Breast epithelium (tissue), 4 donors: ENCODE measurements at regions not wholly inside any gene's neighbourhood (a gene's known extent, or its start where the extent isn't known, plus 50 kb on each side); places are given as distances from the start of the nearest gene placed in this dataset.

ENCODE experiments used
- DNase-seq, 2 donors: peaks; one replicate each; pipeline ENCODE4 v3.0.0-alpha.2; 2019; ENCODE audit warnings: low spot score in 2 of 2
- H3K27ac ChIP-seq, 2 donors: fragments of 200-600 bp; sonication (generic) in 1 of 2; one replicate each; pipeline ENCODE4 v1.5.1; 2016 to 2019; ENCODE audit warnings: mild to moderate bottlenecking in 1 of 2
- H3K27me3 ChIP-seq, 2 donors: fragments of 200-600 bp; sonication (generic) in 1 of 2; one replicate each; pipeline versions ENCODE4 v1.5.1 to v1.6.0; 2017 to 2019; ENCODE audit warnings: control low read depth in 1 of 2, mild to moderate bottlenecking in 1 of 2
- H3K36me3 ChIP-seq: fragments of 200-600 bp; one replicate; pipeline ENCODE4 v1.5.1; 2019
- H3K4me1 ChIP-seq, 2 donors: fragments of 200-600 bp; sonication (generic); one replicate each; pipeline ENCODE4 v1.5.1; 2016 to 2019; ENCODE audit warnings: control low read depth in 1 of 2
- H3K4me3 ChIP-seq, 3 donors: fragments of 200-600 bp; sonication (generic); 1 replicate in 2 of 3; 2 replicates in 1 of 3; pipeline ENCODE4 v1.5.1; 2016 to 2019; ENCODE audit warnings: mild to moderate bottlenecking in 3 of 3, moderate library complexity in 2 of 3
- H3K9me3 ChIP-seq, 2 donors: fragments of 200-600 bp; sonication (generic) in 1 of 2; one replicate each; pipeline ENCODE4 v1.5.1; 2016 to 2019; ENCODE audit warnings: control low read depth in 1 of 2
- CTCF ChIP-seq, 3 donors: fragments of 450-650 bp; IDR thresholded peaks; one replicate each; pipeline ENCODE4 v1.5.1; 2016 to 2017; ENCODE audit warnings: antibody characterized with exemption in 3 of 3, mild to moderate bottlenecking in 3 of 3, moderate library complexity in 3 of 3
- POLR2A ChIP-seq: fragments of 450-650 bp; IDR thresholded peaks from one replicate; pipeline ENCODE4 v1.6.1; 2016; ENCODE audit warnings: antibody characterized with exemption, mild to moderate bottlenecking, moderate library complexity
- POLR2AphosphoS5 ChIP-seq, 3 donors: sonication (generic); formaldehyde crosslinking; IDR thresholded peaks; one replicate each; pipeline ENCODE4 v1.6.1; 2017; ENCODE audit warnings: antibody characterized with exemption in 3 of 3
- intact Hi-C: fragments of 100-400 bp; cut with DNase I; formaldehyde crosslinking; loops from one replicate; pipeline ENCODE4 v1.15.1; 2023; ENCODE audit warnings: low total_unique reads

- Histone ChIP-seq H3K4me1 (no peaks in the 10 kb centered on the region), H3K4me3 (no peak overlapping the region), H3K9me3 (no peaks in the 10 kb centered on the region), H3K27me3 (peaks cover 0 to 8% of the 10 kb centered on the region in 2 donors), H3K36me3 (no peaks in the 10 kb centered on the region), H3K27ac (no peak overlapping the region)
- intact Hi-C loops: no loop called here
- DNase-seq: no peak
- no peak for TF ChIP-seq CTCF (IDR thresholded peaks at IDR 0.05)
- TF ChIP-seq POLR2AphosphoS5 (IDR thresholded peaks at IDR 0.05): no peak
- TF ChIP-seq POLR2A: no peak
Measured at GRCh38 chrX:148424570-148424969, 75.8 kb upstream of the AFF2 start.

GRCh38 chrX:148426467-148426866, 74.0 kb upstream of the AFF2 start:
- TF ChIP-seq CTCF (IDR thresholded peaks at IDR 0.05): no peak
- no peak for TF ChIP-seq POLR2A
- no peak for TF ChIP-seq POLR2AphosphoS5 (IDR thresholded peaks at IDR 0.05)
- no peak overlapping the region for H3K4me3 ChIP-seq
- no peak for DNase-seq
- H3K9me3 ChIP-seq: no peaks in the 10 kb centered on the region
- no peak overlapping the region for H3K27ac ChIP-seq
- no peaks in the 10 kb centered on the region for H3K36me3 ChIP-seq
- H3K4me1 ChIP-seq: no peaks in the 10 kb centered on the region
- H3K27me3 ChIP-seq: peaks cover 0 to 4% of the 10 kb centered on the region in 2 donors
- intact Hi-C loops: no loop called here

- Histone ChIP-seq H3K9me3 (no peaks in the 10 kb centered on the region), H3K4me3 (no peak overlapping the region), H3K4me1 (no peaks in the 10 kb centered on the region), H3K27me3 (peaks cover 0 to 8% of the 10 kb centered on the region in 2 donors), H3K27ac (no peak overlapping the region), H3K36me3 (no peaks in the 10 kb centered on the region)
- no peak for DNase-seq
- intact Hi-C loops: loop anchor here (2.0 kb wide), 1 partner anchor 65 kb away; no protein-coding TSS in a partner anchor
- no peak for TF ChIP-seq CTCF (IDR thresholded peaks at IDR 0.05)
- TF ChIP-seq POLR2A: no peak
- TF ChIP-seq POLR2AphosphoS5 (IDR thresholded peaks at IDR 0.05): no peak
Measured at GRCh38 chrX:148441387-148441786, 59.0 kb upstream of the AFF2 start.

GRCh38 chrX:148443216-148443615, 57.2 kb upstream of the AFF2 start:
- Histone ChIP-seq H3K4me3 (no peak overlapping the region), H3K27me3 (peaks cover 0 to 8% of the 10 kb centered on the region in 2 donors), H3K36me3 (no peaks in the 10 kb centered on the region), H3K9me3 (no peaks in the 10 kb centered on the region), H3K27ac (no peak overlapping the region), H3K4me1 (no peaks in the 10 kb centered on the region)
- TF ChIP-seq POLR2AphosphoS5 (IDR thresholded peaks at IDR 0.05): no peak
- TF ChIP-seq POLR2A: no peak
- TF ChIP-seq CTCF (IDR thresholded peaks at IDR 0.05): no peak
- no peak for DNase-seq
- intact Hi-C loops: no loop called here

GRCh38 chrX:148448686-148449085, 51.7 kb upstream of the AFF2 start:
- Histone ChIP-seq H3K4me3 (no peak overlapping the region), H3K27ac (no peak overlapping the region), H3K4me1 (no peaks in the 10 kb centered on the region), H3K9me3 (no peaks in the 10 kb centered on the region), H3K36me3 (no peaks in the 10 kb centered on the region), H3K27me3 (peaks cover 0 to 6% of the 10 kb centered on the region in 2 donors)
- TF ChIP-seq POLR2A (no peak), CTCF (IDR thresholded peaks at IDR 0.05) (no peak), POLR2AphosphoS5 (IDR thresholded peaks at IDR 0.05) (no peak)
- DNase-seq: no peak
- intact Hi-C loops: no loop called here
